Panc1 (cell line): ENCODE measurements at regions not wholly inside any gene's neighbourhood (a gene's known extent, or its start where the extent isn't known, plus 50 kb on each side); places are given as distances from the start of the nearest gene placed in this dataset.

Source experiments
- ATAC-seq: fragments of 200-7000 bp; cut with Tn5 transposase; 2 replicates; pipeline ENCODE4 v1.9.1; 2020; ENCODE audit warnings: mild to moderate bottlenecking, moderate library complexity
- BruUV-seq: library from RNA; stranded (reverse); fragments of 400-500 nt; replicated peaks from 2 replicates; lab custom pipeline; 2021; lab: Mats Ljungman, UMichigan
- CTCF ChIA-PET: fragments of 300-600 bp; sonication (Branson Sonifier 250); formaldehyde crosslinking; loops from one replicate; lab custom pipeline; 2022; ENCODE audit warnings: antibody characterized with exemption; lab: Charles Lee
- POLR2A ChIA-PET: fragments of 300-600 bp; sonication (Branson Sonifier 250); formaldehyde crosslinking; loops from one replicate; lab custom pipeline; 2022; ENCODE audit warnings: antibody characterized with exemption; lab: Charles Lee
- DNase-seq: peaks from one replicate; pipeline ENCODE4 v3.0.0-alpha.2; 2010; ENCODE audit warnings: low read depth, low spot score
- H3K27ac ChIP-seq: 2 replicates; pipeline ENCODE4 v1.5.1; 2011; ENCODE audit warnings: mild to moderate bottlenecking, low read length, inconsistent platforms
- H3K27me3 ChIP-seq: fragments of 200-500 bp; sonication (Bioruptor generic); 2 replicates; pipeline ENCODE4 v1.6.0; 2014; ENCODE audit warnings: low read length, inconsistent platforms; ENCODE audit not compliant: control insufficient read depth, insufficient read depth
- H3K36me3 ChIP-seq: fragments of 200-500 bp; sonication (Bioruptor generic); 2 replicates; pipeline ENCODE4 v1.5.1; 2014; ENCODE audit warnings: inconsistent platforms, mild to moderate bottlenecking, low read length, moderate library complexity; ENCODE audit not compliant: control insufficient read depth, insufficient read depth
- H3K4me1 ChIP-seq: 2 replicates; pipeline ENCODE4 v1.5.1; 2011; ENCODE audit warnings: inconsistent platforms, mild to moderate bottlenecking, low read length, moderate library complexity; ENCODE audit not compliant: control insufficient read depth, insufficient read depth
- H3K4me3 ChIP-seq, 2 experiments: 2 replicates each; pipeline ENCODE4 v1.5.1; 2011 to 2012; ENCODE audit warnings: low read depth in 2 of 2, low read length in 2 of 2, mild to moderate bottlenecking in 2 of 2, inconsistent platforms in 1 of 2, moderate library complexity in 1 of 2
- H3K9me3 ChIP-seq: fragments of 200-500 bp; sonication (Bioruptor generic); 2 replicates; pipeline ENCODE4 v1.5.1; 2014; ENCODE audit warnings: low read depth, mild to moderate bottlenecking, inconsistent platforms, low read length, moderate library complexity; ENCODE audit not compliant: control insufficient read depth, insufficient read depth
- CTCF ChIP-seq: fragments of 450-650 bp; IDR thresholded peaks from 2 replicates; pipeline ENCODE4 v1.5.1; 2017; ENCODE audit warnings: mild to moderate bottlenecking
- POLR2AphosphoS5 ChIP-seq: IDR thresholded peaks from 2 replicates; pipeline ENCODE4 v1.6.1; 2012; ENCODE audit warnings: mild to moderate bottlenecking, low read depth, low read length, moderate library complexity
- SIN3A ChIP-seq: IDR thresholded peaks from 2 replicates; pipeline ENCODE4 v1.6.1; 2012; ENCODE audit warnings: low read depth, mild to moderate bottlenecking, low read length, moderate library complexity, borderline replicate concordance; ENCODE audit not compliant: insufficient read depth
- TCF7L2 ChIP-seq: IDR thresholded peaks from 2 replicates; pipeline ENCODE4 v1.6.1; 2011; ENCODE audit warnings: mild to moderate bottlenecking, low read depth, low read length, inconsistent platforms
- in situ Hi-C: cut with HindIII; loops from 2 replicates; pipeline ENCODE4 v1.10.0; 2016; ENCODE audit warnings: low sequenced_read_pairs, low pct_unique_long_range_greater_than_20kb
- intact Hi-C: fragments of 100-400 bp; cut with micrococcal nuclease; formaldehyde crosslinking; loops from one replicate; pipeline ENCODE4 v1.10.0; 2022; ENCODE audit not compliant: unreplicated experiment
- TF ChIP-seq, protein P1 (sequence below), 2 experiments: IDR thresholded peaks; 2 replicates each; pipeline ENCODE4 v1.6.1; 2011 to 2012; ENCODE audit warnings: low read depth in 2 of 2, control low read depth in 1 of 2, low read length in 1 of 2, mild to moderate bottlenecking in 1 of 2, moderate library complexity in 1 of 2; ENCODE audit not compliant: insufficient read depth in 1 of 2

DNA sequence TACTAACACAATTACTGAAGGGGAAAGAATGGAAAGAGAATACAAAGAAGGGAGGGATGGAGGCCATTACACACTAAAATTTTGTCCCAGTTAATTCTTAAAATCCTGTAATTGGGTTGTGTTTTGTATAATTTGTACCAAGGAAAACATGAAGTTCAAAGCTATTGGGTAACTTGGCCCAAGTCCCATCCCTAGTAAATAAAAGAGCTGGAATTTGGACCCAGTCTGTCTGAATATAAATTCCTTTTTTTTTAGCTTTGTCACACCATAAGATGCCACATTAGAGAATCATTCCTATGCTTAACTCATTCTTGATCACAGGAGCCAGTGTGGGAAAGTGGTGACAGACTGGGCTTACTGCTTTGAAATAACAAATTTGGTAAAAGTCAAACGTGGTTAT is 66.8 kb upstream of the CBLN4 start:
- Histone ChIP-seq H3K4me3 (no peak overlapping the region), H3K36me3 (no peaks in the 10 kb centered on the region), H3K27me3 (no peaks in the 10 kb centered on the region), H3K4me1 (no peaks in the 10 kb centered on the region), H3K9me3 (no peaks in the 10 kb centered on the region), H3K27ac (no peak overlapping the region)
- intact Hi-C loops, result no loop called here
- ChIA-PET POLR2A (no interaction called here), CTCF (no interaction called here)
- no peak for TF ChIP-seq CTCF
- no peak for TF ChIP-seq POLR2AphosphoS5
- no peak for TF ChIP-seq TCF7L2
- TF ChIP-seq, protein P1, sequence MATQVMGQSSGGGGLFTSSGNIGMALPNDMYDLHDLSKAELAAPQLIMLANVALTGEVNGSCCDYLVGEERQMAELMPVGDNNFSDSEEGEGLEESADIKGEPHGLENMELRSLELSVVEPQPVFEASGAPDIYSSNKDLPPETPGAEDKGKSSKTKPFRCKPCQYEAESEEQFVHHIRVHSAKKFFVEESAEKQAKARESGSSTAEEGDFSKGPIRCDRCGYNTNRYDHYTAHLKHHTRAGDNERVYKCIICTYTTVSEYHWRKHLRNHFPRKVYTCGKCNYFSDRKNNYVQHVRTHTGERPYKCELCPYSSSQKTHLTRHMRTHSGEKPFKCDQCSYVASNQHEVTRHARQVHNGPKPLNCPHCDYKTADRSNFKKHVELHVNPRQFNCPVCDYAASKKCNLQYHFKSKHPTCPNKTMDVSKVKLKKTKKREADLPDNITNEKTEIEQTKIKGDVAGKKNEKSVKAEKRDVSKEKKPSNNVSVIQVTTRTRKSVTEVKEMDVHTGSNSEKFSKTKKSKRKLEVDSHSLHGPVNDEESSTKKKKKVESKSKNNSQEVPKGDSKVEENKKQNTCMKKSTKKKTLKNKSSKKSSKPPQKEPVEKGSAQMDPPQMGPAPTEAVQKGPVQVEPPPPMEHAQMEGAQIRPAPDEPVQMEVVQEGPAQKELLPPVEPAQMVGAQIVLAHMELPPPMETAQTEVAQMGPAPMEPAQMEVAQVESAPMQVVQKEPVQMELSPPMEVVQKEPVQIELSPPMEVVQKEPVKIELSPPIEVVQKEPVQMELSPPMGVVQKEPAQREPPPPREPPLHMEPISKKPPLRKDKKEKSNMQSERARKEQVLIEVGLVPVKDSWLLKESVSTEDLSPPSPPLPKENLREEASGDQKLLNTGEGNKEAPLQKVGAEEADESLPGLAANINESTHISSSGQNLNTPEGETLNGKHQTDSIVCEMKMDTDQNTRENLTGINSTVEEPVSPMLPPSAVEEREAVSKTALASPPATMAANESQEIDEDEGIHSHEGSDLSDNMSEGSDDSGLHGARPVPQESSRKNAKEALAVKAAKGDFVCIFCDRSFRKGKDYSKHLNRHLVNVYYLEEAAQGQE (IDR thresholded peaks at IDR 0.05; ENCODE audit: insufficient read depth in 1 of 2, low read depth in 2 of 2, low read length in 1 of 2), result no peak
- TF ChIP-seq SIN3A, result no peak
- no peak for ATAC-seq
- in situ Hi-C loops, result no loop called here
- no TSS peak for BruUV-seq
- no peak for DNase-seq

DNA sequence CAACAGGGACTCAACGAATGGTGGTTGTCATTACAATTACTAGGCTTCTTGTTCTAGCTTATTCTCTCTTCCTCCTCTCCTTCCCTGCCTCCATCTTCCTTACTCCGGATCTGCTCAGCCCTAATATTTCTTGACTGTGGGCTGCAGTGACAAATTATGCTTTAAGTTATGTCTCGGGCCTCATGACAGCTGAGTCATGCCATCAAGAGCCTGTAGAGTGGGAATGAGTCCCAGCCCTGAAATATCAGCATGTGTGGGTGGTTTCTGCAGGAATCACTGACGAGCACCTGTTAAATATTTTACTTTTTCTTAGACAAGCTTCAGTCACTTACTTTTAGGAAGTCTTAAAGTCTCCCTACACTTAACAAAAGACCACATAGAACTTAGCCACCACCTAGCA is 83.1 kb upstream of the CBLN4 start:
- no peaks in the 10 kb centered on the region for H3K36me3 ChIP-seq
- POLR2A ChIA-PET, result no interaction called here
- H3K27me3 ChIP-seq, result no peaks in the 10 kb centered on the region
- no peak overlapping the region for H3K27ac ChIP-seq
- H3K9me3 ChIP-seq, result no peaks in the 10 kb centered on the region
- ATAC-seq, result no peak
- CTCF ChIA-PET, result no interaction called here
- in situ Hi-C loops (no loop called here), intact Hi-C loops (no loop called here)
- BruUV-seq, result no TSS peak
- TF ChIP-seq TCF7L2, result no peak
- TF ChIP-seq, protein P1 (IDR thresholded peaks at IDR 0.05; ENCODE audit: insufficient read depth in 1 of 2, low read depth in 2 of 2, low read length in 1 of 2), result no peak
- TF ChIP-seq CTCF, result no peak
- no peak for TF ChIP-seq POLR2AphosphoS5
- no peak for TF ChIP-seq SIN3A
- DNase-seq, result no peak
- no peak overlapping the region for H3K4me3 ChIP-seq
- H3K4me1 ChIP-seq, result no peaks in the 10 kb centered on the region
